HG02981 (cell line): ENCODE measurements at regions not wholly inside any gene's neighbourhood (a gene's known extent, or its start where the extent isn't known, plus 50 kb on each side); places are given as distances from the start of the nearest gene placed in this dataset.
"Not testable (repeated sequence)": the region's sequence is repeated elsewhere in the genome, so short reads cannot be mapped to it uniquely, and the experiment has no call there.

Experiments used
- ATAC-seq: cut with Tn5 transposase; IDR thresholded peaks from one replicate; pipeline ENCODE4 v1.9.1; 2021; ENCODE audit warnings: mild to moderate bottlenecking, moderate library complexity; ENCODE audit not compliant: unreplicated experiment

DNA sequence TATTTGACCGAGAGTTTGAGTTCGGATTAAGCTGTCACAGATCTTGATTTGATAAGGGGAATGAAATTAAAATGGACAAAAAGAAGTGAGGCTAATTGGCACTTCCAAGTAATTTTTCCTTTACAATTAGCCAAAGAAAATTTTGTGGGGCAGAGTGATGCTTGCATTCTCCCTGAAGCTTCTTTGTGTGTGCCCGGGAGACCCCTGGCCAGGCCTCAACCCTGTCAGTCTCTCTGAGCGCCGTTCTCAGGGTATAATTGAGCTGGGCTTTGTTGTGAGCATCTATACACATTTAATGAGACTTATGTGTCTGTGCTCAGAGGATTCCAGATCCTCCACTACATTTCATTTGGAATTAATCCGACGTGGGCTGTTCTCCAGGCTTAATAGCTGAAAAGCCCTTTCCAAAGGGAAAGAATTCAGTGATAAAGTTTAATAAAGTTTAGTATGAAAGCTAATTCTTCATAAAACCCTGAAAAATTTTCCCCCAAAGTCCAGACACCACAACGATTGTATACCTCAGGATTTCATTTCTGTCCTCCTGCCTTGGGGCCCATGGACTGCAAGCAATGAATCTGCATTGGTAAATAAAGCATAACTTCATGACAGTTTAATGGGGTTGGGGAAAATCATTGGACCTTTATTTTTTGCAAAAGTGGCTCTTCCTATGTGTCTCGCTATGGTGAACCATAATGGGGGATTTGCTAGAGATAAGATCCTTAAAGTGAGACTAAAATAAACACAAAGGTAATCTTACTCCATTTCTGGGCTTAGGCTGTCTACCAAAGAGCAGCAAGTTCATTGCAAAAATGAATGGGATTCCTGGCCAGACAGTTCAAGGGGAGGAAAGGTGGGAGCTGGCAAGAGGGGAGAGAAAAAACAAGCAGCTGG, 292.6 kb downstream of the C12orf75 start:
- no peak for ATAC-seq

DNA sequence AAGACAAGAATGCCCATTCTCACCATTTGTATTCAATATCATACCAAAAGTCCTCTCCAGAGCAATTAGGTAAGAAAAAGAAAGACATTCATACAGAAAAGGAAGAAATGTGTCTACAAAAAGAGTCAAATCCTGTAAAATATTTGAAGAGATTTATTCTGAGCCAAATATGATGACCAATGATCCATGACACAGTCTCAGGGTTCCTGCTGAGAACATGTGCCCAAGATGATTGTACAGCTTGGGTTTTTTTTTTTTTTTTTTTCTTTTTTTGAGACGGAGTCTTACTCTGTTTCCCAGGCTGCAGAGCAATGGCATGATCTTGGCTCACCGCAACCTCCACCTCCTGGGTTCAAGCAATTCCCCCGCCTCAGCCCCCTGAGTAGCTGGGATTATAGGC, 296.2 kb downstream of the C12orf75 start:
- no peak for ATAC-seq

DNA sequence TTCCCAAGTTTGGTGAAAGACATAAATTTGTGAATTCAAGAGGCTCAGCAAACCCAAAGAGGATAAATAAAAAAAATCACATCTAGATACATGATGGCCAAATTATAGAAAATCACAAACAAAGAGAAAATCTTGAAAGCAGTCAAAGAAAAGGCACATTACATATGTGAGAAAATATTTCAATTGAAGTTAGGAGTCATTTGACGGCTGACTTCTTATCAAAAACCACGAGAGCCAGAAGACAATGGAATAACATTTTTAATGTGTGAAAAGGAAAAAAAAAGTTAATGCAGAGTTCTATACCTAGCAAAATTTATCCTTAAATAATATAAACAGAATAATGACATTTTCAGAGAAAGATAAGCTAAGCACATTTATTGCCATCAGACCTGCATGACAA, 307.0 kb downstream of the C12orf75 start:
- no peak for ATAC-seq

DNA sequence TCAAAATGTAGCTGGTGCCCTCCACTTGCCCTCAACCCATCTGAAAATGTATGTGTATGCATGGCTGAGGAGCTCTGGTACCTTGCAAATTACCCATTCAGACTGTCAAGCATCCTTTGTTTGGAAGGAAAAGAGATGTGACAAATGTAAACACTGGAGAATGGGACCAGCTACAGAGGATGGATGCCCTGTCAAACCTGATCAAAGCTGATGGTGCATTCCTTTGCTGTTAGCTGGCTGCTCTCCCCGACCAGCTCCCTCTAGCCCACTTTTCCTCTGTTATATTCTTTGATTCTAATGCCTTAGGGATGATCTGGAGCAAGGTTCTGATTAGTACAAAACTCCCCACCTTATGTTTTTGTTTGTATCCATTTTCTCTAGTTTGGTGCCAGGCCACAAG, 310.3 kb downstream of the C12orf75 start:
- no peak for ATAC-seq

DNA sequence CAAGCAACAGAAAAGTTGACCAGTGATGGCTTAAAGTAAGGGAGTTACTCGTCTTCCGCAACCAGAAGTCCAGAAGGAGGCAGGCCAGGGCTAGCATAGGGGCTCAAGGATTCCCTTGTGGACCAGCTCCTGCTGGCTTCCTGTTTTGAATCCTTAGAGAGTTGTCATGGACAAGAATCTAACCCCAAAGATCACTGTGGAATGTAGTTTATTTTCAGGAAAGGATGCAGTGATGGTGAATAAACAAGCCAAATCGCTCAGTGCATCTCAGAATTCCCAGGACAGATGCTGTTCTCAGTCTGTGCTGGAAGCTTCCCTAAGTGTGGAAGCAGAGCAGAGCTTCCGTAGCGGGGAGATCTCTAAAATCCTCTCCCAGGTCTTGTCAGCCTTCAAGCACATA, 311.3 kb downstream of the C12orf75 start:
- ATAC-seq, result no peak

DNA sequence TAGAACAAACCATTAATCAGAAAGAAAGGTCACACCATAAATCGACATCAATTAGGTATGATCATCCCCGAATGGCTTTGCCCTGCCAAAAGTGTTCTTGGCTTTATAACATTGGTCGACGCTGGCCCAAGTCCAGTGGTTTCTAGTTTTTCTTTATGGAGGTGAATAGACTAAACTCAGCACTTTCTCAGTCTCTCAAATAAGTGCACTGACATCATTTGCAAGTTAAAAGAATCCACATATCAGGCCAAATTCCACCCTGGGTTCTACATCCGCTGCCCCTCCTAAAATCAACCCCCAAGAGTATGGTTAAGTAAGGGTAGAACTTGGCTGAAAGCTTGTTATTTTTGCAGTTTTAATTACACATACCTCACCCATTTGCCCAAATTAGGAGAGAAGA, 314.3 kb downstream of the C12orf75 start:
- ATAC-seq, result no peak

DNA sequence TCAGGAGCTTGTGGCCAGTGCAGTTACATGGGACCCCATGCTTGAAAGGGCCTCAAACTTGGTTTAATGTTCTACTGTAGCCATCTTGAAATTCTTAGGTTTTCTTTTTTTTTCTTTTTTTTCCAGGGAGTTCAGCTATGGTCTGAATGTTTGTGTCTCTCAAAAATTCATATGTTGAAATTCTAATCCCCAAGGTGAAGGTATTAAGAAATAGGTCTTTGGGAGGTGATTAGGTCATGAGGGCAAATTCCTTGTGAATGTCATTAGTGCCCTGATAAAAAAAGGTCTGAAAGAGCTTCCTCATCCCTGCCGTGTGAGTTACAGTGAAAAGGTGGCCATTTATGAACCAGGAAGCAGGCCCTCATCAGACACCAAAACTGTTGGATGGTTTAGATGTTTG, 324.1 kb downstream of the C12orf75 start:
- no peak for ATAC-seq

DNA sequence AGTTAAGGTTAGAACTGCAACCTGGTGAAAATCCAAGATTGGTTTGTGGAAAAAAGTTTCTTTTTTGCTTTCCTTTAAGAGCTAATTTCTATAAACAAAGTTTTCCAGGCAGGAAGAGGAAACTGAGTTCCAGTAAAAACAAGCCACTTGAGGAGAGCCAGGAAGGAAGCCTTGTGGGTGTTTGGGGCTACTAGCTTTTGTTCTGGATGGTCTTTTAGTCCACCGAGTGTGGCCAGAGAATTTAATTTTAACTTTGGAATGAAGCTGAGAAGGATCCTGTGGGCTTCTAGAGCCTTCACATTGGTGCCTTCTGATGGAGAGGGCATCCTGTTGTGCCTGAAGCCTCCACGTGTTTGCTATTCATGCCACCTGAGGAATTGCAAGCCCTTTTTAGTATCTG, 327.9 kb downstream of the C12orf75 start:
- no peak for ATAC-seq

DNA sequence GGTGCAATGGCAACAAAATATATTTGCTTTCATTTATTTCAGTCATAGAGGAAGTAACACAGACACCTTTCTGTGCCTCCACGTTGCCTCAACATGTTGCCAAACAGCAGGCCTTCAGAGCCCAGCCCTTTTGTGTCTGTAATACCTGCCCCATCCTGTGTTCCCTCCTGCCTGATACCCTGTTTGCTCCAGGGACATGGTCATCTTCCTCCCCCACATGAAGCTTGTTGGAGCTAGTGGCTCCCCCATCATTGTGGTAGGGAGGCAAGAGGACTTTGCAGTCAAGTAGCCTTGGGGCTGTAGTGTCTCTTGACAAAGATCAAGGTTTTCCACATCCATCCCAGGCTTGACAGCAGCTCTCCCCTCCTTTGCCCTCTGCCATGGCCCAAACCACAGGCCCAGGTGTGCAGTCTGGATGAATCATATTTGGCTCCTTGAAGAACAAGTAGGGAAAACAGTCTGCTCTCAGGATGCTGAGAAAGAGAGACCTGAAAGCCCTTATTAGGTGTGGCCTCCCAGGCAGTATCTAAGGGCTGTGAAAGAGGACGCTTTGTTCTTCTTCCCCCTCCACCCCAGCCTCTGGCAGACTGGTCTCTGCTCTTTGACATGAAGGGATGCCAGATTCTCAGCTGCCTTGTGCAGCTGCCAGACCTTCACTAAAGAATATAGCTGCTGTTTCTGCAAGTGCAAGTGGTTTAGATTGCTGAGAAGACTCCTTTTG, 329.0 kb downstream of the C12orf75 start:
- ATAC-seq, result no peak

DNA sequence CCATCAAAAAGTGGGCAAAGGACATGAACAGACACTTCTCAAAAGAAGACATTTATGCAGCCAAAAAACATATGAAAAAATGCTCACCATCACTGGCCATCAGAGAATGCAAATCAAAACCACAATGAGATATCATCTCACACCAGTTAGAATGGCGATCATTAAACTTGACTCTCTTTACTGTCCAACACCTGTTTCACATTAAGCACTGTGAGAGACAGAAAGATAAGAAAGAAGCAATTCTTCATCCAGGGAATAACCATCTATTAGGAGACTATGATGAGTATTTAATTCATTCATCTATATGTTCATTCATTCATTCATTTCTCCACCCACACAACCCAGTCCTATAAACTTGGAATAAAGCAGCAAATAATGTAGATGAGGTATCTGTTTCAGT, 334.3 kb downstream of the C12orf75 start:
- not testable (repeated sequence) for ATAC-seq

DNA sequence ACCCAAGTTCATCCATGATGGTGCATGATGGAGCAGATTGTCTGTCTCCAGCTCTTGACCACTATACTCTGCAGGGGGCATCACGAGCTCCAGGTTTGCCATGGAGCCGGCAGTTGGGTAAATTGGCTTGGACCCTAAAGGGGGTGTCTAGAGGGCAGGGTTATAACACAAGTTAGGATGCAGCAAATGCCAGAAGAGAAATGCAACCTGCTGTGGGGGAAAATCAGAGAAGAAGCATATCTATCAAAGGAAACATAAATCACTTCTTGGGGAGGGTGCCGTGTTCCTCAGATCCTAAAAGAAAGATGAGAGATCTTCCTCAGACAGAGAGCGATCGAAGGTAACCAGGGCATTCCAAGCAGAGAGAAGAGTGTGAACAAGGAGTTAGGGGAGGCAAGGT, 334.9 kb downstream of the C12orf75 start:
- ATAC-seq, result no peak

DNA sequence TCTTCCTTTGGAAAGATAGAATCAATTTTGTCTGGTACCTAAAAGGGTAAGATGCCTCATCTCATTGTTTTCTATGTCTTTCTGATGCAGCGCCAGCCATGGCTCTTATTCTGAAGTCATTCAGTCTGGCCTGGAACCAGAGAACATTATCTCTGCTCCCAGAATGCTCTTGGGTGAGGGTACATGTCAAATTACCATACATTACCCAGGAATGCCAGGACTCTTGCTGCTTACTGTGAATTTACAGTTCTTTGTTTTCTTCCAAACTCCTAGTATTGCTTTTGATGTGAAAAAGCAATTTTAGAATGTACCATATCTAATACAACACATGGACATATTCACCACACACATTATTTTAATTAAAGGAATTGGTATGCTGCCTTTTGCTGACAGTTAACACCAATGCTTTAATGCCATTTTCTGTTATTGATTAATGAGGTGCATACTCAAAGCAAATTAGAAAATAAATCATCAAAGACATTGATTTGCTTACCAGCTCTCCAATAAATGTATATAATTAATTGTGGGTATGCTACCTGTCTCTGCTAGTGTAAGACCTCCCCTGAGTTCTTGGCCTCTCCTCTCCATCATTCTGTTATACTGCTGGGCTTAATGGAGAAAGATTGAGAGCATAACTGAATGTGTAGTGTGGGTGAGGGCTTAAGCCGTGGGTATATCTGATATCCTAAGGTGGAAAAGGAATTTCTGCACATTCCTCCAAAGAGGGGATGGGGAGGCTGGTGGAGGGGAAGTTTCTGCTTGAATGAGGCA, 337.7 kb downstream of the C12orf75 start:
- ATAC-seq, result no peak

DNA sequence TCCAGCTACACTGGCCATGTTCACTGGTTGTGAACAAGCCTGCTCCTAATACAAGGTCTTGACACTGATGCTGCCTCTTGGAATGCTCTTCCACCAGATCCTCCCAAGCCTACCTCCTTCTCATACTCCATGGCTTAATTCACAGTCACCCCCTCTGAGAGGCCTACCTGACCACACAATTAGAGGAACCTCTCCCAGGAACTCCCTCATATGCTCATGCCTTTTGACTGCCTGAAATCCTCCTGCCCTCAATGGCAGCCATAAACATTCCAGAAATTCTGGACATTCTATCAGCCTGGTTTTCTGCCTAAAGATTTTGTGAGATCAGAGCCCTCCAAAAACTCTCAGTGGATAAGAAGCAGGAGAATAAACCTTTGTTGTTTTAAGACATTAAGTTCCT, 340.2 kb downstream of the C12orf75 start:
- ATAC-seq, result no peak

DNA sequence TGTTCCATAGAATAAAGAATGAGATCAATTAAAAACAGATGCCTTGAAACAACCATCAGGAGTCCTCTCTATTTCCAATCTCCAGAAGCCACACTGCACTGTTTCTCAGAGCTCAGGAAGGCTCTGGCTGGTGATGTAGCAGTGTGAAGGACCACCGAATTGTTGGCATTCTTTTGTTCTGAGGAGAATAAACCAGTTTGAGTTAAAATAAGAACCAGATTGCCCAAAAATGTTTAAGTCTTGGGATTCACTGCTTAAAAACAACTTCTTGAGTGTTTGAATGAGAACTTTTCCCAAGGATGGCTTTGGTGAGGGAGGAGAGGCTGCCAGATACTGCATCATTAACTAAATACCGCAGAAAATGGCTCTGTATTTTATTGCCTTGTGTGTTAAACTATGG, 341.2 kb downstream of the C12orf75 start:
- ATAC-seq, result no peak

DNA sequence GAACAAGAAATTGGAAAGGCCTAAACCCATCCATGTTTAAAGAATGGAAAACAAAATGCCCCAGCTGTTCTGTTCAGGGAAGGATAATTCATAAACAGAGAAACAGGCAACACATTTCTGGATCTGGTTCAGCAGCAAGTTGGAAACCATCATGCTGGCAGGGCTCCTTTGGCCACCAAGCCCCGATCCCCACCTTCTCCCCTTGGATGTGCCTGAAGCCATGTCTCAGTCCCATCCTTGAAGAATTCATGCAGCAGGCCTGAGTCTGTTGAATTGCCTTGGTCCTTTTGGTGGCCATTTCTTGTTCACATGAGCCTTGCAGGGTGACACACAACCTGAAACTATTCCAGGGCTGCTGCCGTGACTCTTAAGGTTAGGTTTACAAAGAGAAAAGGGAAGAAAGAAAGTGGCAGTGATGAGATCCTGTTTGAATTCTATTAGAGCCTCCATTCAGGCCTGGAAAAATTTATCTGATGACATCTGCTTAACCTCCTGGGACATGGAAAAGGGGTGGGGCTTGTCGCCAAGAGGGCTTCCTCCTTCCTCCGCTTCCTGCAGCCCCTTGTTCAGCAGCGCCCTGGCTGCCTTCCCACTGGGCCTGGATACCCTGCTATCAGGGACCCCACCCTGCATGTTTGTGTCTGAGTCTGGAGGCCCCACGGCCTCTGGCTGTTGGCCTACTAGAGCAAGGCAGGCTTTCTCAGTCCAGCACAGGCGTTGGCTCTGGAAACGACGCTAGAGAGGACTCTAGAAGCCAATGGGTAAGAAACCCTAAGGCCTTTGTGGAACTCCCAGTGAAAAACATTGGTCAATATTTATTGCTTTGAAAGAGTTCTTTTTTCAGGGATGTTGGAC, 341.9 kb downstream of the C12orf75 start:
- ATAC-seq, result no peak

DNA sequence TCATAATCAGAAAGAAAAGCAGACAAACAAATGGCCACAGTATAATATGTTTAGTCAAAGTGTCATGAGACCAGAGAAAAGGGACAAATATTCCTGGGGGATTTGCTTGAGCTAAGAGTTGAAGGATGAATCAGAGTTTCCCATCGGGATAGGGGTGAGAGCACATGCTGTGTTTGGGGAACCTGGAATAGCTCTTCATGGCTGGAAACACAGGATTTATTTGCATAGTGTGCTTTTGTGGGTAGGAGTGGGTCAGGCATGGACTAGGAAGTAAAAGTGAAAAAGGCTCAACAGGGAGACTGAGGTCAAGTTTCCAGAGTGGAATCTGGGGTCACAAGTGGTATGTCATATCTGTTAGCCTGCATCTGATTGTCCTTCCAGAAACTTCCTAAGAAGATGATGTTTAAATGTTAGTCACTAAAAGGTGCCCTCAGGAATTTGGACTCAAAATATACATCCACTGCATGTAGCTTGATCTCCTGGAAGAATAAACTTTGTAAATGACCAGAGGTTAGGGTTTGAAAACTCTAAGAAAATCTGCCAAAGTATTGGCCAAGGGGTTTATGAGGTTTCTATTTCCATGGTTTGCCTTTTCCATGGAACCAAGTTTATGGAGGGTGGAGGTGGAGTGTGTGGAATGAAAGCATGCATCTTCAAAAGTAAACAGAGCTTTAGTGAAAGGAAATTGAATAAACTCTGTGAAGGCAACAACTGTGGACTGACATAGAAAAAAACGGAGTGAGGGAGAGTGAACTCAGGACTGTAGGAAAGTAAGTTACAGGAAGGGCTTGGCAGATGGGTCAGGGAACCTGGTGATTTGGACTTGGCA, 344.6 kb downstream of the C12orf75 start:
- no peak for ATAC-seq

DNA sequence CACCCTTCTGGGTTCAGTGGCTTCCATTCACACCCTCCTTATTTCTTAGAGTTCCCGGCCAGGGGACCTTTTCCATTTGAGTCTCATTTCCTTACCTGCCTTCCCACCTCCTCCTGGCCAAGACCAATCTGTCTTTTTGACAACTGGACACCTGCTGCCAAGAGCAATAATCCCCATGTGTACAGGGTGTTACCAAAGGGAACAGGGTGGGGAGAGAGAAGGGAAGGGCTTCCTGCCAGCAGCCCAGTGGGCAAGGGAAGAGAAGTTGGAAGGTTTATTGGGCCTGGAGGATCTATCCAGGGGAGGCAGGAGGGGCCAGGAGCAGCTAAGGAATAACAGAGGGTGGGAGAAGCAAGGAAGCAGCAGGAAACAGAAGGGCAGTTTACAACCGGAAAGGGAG, 346.2 kb downstream of the C12orf75 start:
- no peak for ATAC-seq

DNA sequence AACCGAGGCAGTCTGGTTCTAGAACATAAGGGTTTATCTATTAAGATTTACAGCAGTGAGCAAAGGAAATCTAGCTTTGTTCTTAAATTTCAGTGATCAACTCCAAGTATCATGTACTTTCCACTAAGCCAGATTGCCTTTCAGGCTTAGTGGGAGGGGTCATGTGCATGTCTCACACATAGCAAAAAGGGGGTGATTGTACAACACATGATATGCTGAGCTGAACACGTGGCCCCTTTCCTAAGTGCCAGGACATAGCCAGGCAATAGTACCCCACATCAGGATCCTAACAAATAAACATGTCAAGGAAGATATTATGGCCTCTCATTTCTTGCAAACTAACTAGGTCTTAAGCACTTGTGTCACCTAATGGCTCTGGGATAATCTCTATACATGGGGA, 347.2 kb downstream of the C12orf75 start:
- ATAC-seq, result no peak

DNA sequence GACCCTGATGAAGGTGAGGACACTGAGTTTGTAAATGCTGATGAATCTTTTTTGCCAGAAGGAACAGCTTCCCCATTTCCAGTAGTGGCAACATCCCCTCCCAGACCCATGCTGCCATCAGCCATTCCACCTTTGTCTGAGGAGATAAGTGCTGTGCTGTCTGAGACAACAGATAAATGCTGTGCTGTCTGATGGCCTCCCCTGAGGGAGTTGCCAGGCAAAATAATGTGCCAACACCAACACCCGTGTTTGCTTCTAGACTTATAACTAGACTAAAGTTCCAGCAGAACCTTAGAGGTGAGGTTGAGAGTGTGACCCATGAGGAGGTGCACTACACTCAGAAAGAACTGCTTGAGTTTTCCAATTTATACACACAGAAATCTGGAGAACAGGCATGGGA, 349.5 kb downstream of the C12orf75 start:
- ATAC-seq, result no peak

DNA sequence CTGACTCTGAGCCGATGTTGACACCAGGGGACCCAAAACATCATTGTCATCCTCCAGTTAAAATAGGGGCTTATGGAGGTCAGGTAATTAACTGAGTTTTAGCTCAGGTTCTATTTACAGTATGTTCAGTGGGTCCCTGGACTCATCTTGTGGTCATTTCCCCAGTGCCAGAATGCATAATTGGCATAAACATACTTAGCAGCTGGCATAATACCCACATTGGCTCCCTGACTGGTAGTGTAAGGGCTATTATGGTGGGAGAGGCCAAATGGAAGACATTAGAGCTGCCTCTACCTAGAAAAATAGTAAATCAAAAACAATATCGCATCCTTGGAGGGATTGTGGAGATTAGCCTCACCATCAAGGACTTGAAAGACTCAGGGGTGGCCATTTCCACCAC, 350.9 kb downstream of the C12orf75 start:
- ATAC-seq, result no peak
